Esophagus squamous epithelium (tissue), 4 donors: ENCODE measurements at regions not wholly inside any gene's neighbourhood (a gene's known extent, or its start where the extent isn't known, plus 50 kb on each side); places are given as distances from the start of the nearest gene placed in this dataset.

Experiments
- POLR2A ChIP-seq, 4 donors: fragments of 450-650 bp; IDR thresholded peaks; one replicate each; pipeline ENCODE4 v1.6.1; 2017; ENCODE audit warnings: antibody characterized with exemption in 4 of 4, mild to moderate bottlenecking in 4 of 4, moderate library complexity in 3 of 4
- TF ChIP-seq, protein P1 (sequence below), 6 experiments: fragments of 450-650 bp in 4 of 6; fragments of 200-600 bp in 2 of 6; sonication (generic) in 2 of 6; IDR thresholded peaks; one replicate each; pipeline ENCODE4 v1.5.1; 2016 to 2019; ENCODE audit warnings: antibody characterized with exemption in 6 of 6, mild to moderate bottlenecking in 4 of 6, moderate library complexity in 4 of 6

DNA sequence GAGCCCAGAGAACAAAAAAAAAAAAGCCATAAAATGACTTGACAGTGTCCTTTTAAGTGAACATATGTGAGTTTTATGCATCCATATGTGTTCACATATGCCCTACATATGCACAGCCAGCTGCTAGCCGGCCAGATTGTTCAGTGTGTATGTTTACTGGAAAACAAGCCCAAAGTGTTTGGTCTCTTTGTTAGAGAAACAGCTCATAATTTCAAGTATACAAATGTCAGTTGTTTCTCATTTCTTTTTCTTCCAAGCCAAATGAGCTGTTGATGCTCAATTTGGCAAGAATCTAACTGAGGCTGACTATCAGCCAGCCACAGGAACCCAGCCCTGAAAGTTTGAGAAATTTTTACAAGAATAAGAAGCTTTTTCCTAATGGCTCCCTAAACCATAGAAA is 60.8 kb upstream of the TSPAN8 start:
- TF ChIP-seq, protein P1, sequence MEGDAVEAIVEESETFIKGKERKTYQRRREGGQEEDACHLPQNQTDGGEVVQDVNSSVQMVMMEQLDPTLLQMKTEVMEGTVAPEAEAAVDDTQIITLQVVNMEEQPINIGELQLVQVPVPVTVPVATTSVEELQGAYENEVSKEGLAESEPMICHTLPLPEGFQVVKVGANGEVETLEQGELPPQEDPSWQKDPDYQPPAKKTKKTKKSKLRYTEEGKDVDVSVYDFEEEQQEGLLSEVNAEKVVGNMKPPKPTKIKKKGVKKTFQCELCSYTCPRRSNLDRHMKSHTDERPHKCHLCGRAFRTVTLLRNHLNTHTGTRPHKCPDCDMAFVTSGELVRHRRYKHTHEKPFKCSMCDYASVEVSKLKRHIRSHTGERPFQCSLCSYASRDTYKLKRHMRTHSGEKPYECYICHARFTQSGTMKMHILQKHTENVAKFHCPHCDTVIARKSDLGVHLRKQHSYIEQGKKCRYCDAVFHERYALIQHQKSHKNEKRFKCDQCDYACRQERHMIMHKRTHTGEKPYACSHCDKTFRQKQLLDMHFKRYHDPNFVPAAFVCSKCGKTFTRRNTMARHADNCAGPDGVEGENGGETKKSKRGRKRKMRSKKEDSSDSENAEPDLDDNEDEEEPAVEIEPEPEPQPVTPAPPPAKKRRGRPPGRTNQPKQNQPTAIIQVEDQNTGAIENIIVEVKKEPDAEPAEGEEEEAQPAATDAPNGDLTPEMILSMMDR (IDR thresholded peaks at IDR 0.05): no peak
- TF ChIP-seq POLR2A (IDR thresholded peaks at IDR 0.05): no peak
